HCT116 (cell line): ENCODE measurements at regions not wholly inside any gene's neighbourhood (a gene's known extent, or its start where the extent isn't known, plus 50 kb on each side); places are given as distances from the start of the nearest gene placed in this dataset.

Experiments
- CEBPB ChIP-seq: IDR thresholded peaks from 2 replicates; pipeline ENCODE4 v1.6.1; 2012; ENCODE audit warnings: low read depth
- EGR1 ChIP-seq: IDR thresholded peaks from 2 replicates; pipeline ENCODE4 v1.6.1; 2012; ENCODE audit warnings: low read depth
- EZH2 ChIP-seq: fragments of 200-600 bp; sonication (generic); IDR thresholded peaks from 2 replicates; pipeline ENCODE4 v1.6.1; 2017; ENCODE audit warnings: antibody characterized with exemption, mixed run types
- POLR2A ChIP-seq: IDR thresholded peaks from 2 replicates; pipeline ENCODE4 v1.7.0; 2011; ENCODE audit warnings: borderline replicate concordance; ENCODE audit not compliant: insufficient read depth, insufficient read length; ENCODE audit errors: extremely low read depth
- RAD21 ChIP-seq: IDR thresholded peaks from 2 replicates; pipeline ENCODE4 v1.6.1; 2012; ENCODE audit warnings: low read depth, mild to moderate bottlenecking
- TF ChIP-seq, protein P1 (sequence below), 3 experiments: fragments of 200-600 bp in 1 of 3; sonication (generic) in 1 of 3; IDR thresholded peaks in 2 of 3; conservative IDR thresholded peaks in 1 of 3; 2 replicates each; pipeline ENCODE4 v1.5.1; 2012 to 2017; ENCODE audit warnings: low read depth in 2 of 3, low read length in 2 of 3, antibody characterized with exemption in 1 of 3, borderline replicate concordance in 1 of 3, control low read depth in 1 of 3, mild to moderate bottlenecking in 1 of 3, mixed read lengths in 1 of 3, mixed run types in 1 of 3, moderate library complexity in 1 of 3; ENCODE audit not compliant: insufficient read depth in 1 of 3

GRCh38 chr15:31792611-31793199 is 237.6 kb upstream of the CHRNA7 start:
- TF ChIP-seq, protein P1, sequence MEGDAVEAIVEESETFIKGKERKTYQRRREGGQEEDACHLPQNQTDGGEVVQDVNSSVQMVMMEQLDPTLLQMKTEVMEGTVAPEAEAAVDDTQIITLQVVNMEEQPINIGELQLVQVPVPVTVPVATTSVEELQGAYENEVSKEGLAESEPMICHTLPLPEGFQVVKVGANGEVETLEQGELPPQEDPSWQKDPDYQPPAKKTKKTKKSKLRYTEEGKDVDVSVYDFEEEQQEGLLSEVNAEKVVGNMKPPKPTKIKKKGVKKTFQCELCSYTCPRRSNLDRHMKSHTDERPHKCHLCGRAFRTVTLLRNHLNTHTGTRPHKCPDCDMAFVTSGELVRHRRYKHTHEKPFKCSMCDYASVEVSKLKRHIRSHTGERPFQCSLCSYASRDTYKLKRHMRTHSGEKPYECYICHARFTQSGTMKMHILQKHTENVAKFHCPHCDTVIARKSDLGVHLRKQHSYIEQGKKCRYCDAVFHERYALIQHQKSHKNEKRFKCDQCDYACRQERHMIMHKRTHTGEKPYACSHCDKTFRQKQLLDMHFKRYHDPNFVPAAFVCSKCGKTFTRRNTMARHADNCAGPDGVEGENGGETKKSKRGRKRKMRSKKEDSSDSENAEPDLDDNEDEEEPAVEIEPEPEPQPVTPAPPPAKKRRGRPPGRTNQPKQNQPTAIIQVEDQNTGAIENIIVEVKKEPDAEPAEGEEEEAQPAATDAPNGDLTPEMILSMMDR (IDR thresholded peaks at IDR 0.05 in 2 of 3, conservative IDR thresholded peaks at IDR 0.05 in 1 of 3; ENCODE audit: borderline replicate concordance in 1 of 3, insufficient read depth in 1 of 3, low read depth in 2 of 3, low read length in 2 of 3), result no peak
- TF ChIP-seq RAD21 (no peak), POLR2A (no peak), CEBPB (no peak), EZH2 (no peak), EGR1 (no peak)
